HK-2 (cell line): ENCODE measurements at regions not wholly inside any gene's neighbourhood (a gene's known extent, or its start where the extent isn't known, plus 50 kb on each side); places are given as distances from the start of the nearest gene placed in this dataset.

ENCODE experiments used
- DNase-seq: peaks from one replicate; pipeline ENCODE4 v3.0.0-alpha.2; 2018; ENCODE audit not compliant: unreplicated experiment

GRCh38 chr2:165033402-165033801 lies 78.1 kb upstream of the SLC38A11 start:
- no peak for DNase-seq

DNA sequence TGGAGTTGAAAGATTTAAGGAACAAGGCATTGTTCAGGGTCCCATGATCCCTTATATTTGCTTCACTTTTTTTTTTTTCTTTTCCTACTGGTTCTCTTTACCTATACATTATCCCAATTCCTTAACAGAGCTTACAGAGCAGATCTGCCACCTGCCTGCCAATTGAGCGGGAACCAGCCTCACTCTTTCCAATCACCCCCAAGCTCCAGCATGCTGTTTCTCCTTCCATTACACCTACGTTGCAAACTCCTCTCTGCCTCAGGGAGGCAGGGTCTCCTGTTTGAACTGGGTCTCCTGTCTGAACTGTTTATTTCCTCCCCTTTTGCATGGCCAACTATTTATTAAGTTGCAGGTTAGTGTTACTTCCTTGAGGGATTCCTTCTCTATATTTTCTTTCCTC lies 77.2 kb upstream of the SLC38A11 start:
- DNase-seq = no peak

- no peak for DNase-seq
These were observed 68.9 kb upstream of the SLC38A11 start for GRCh38 chr2:165024199-165024598.

DNA sequence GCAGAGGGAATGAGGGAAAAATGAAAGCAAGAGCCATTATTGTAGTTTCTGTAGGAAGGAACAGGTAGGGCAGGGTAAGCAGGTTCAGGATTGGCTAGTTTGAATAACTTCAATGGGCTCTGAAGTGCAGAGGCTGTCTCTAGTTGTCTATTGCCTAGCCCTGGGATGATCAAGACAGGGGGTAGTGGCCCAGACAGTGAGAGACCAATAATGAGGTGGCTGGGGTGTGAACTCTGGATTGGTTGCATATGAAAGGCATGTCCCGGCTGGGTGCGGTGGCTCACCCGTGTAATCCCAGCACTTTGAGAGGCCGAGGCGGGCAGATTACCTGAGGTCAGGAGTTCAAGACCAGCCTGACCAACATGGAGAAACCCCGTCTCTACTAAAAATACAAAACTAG lies 67.5 kb upstream of the SLC38A11 start:
- no peak for DNase-seq

DNA sequence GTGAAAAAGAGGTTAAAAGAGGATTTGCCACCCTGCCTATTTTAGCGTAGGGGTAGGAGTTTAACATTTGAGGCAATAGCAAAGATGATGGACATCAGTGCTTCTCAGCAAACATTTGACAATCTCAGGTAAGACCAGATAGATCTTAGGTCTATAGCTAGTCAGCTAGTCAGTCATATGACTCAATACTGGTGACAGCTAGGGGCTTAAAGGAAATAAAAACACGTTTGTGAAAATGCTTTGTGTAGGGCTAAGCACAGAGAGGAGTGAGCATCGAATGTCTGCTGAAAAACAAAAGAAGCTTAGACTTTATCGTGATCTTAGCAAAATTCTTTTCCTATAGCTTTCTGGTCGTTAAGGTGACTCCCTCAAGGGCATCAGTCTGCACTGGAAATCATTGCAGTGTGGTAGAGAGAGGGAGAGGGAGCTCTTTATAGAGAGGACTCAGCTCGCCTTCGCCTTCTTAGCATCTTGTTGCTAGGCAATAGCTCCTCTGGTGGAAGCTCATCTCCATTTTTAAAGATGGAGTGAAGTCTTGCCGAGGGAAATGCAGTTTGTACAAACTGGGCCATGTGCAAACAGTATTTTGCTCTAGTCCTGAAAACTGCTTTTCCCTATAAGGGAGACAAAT lies 62.8 kb upstream of the SLC38A11 start:
- DNase-seq = no peak

DNA sequence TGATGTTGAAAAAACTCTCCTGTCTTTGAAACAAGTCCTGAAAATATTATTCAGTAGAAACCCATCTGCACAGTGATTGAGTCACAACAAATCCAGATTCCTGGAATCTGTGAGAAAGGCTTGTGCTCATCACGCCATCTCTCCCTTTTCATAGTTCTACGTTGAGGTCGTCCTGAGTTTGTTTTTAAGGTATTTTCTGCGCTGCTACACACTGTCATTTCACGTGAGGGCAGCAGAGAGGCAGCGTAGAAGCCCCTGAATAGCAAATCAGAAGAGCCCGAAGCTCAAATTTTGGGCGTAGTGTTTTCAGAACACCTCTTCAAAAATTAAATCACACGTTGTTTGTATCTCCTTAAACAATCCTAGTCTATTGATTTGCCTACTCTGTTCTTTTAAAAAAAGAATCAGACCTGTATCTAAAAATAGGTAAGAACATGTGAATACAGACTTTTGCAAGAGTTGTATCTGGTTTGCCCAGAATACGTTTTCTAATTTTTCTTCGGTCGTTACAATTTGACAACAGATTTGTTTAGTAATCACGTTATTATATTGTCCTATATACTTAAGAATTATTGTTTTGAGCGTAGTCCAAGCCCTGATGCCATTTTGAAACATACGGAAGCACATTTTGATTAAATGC lies 61.6 kb upstream of the SLC38A11 start:
- DNase-seq = peak; percentile 18

GRCh38 chr2:165015052-165015642 lies 59.8 kb upstream of the SLC38A11 start:
- peak; percentile 75 for DNase-seq

DNA sequence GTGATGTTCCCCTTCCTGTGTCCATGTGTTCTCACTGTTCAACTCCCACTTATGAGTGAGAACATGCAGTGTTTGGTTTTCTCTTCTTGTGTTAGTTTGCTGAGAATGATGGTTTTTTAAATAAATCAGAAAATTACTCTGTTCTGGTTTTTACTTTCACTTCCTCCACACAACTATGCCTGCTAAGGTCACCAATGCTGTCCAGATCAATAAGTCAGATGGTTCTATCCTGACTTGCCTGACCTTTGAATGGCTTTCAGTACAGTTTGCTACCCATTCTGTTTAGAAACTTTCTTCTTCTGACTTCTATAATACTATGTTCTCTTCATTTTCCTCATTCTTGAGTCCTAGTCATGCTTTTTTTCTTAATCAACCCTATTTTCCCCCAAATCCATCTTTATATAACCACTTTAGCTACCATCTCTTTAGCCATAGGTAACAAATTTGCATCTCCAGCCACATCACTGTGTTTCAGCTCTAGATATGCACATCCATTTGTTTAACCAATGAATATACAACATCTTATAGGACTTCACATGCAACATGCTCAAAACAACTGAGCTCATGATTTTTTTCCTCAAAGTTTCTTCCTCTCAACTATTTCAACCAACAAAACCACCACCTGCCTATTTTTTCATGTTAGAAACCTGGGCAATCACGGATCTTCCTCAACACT lies 58.8 kb upstream of the SLC38A11 start:
- no peak for DNase-seq

- no peak for DNase-seq
These were observed 55.9 kb upstream of the SLC38A11 start for GRCh38 chr2:165011199-165011598.

DNA sequence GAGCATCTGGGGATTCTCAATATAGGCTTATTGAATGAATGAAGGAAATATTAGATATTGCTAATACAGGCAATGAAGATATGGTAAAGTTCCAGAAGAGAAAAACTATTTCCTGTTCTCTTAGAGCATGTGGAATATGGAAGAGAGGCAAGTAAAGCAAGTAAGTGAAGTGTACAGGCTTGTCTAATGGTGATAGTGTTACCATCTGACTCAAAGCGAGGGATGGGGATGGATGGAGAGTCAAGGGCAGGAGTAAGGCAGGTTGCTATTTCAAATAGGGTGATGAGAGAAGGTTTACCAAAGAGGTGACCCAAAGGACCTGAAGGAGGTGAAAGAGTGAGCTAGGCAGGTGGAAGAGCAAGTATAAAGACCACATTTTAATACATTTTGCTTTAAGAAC lies 55.2 kb upstream of the SLC38A11 start:
- DNase-seq = no peak

DNA sequence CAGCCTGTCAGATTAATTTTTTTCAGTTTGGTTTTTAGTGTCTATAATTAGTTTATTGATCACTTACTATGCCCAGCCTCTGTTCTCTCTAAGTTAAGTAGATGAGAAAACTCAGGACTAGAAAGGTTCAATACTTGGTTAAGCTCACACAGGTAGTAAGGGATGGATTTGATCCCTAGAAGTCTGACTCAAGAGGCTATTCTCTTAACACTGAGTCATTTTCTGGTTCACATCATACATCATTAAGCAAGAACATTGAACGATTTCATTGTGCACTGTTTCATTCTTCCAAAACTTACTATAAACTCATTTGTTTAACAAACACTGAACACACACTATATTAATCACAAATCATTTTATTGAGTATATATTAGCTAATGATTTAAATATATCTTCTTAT lies 54.1 kb upstream of the SLC38A11 start:
- no peak for DNase-seq

GRCh38 chr2:165008730-165009315 lies 53.5 kb upstream of the SLC38A11 start:
- no peak for DNase-seq

DNA sequence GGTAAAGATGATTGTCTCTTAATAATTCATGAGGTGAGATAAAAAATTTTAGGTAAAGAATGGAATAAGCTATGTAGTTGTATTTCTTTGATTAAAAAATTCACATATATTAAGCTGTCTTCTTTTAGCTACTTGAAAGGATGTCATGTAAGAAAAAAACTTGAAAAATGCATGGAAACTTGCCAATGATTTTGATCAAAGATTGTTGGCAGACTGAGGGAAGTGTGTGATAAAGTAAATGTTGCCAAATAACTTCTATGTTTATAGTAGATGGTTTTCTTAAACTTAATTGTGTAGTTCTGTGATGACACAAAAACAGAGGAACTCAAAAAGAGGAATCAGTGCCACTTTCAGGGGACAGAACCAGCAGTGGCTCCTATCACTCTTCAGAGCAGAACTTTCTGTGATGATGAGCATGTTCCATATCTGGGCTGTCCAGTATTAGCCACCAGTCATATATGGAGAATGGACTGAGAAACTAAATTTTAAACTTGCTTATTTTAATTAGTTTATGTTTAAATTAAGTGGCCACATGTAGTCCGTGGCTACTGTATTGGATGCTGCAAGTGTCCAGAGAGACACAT lies 51.9 kb upstream of the SLC38A11 start:
- DNase-seq = no peak
